Aorta (tissue), 5 donors: ENCODE measurements at regions not wholly inside any gene's neighbourhood (a gene's known extent, or its start where the extent isn't known, plus 50 kb on each side); places are given as distances from the start of the nearest gene placed in this dataset.
A peak's percentile ranks its signal among the peaks of the same experiment; 100 is the strongest.

Experiments
- ATAC-seq: fragments of 200-7000 bp; cut with Tn5 transposase; one replicate; pipeline ENCODE4 v1.9.1; 2022; ENCODE audit warnings: moderate library complexity; ENCODE audit not compliant: low FRiP score
- DNase-seq, 2 donors: peaks; one replicate each; pipeline ENCODE4 v3.0.0-alpha.2; 2020
- H3K27ac ChIP-seq, 2 donors: one replicate each; pipeline ENCODE4 v1.5.1; 2013; ENCODE audit warnings: low read length in 2 of 2, mild to moderate bottlenecking in 2 of 2, moderate library complexity in 2 of 2, control low read depth in 1 of 2, inconsistent platforms in 1 of 2, low read depth in 1 of 2
- H3K27me3 ChIP-seq, 2 donors: one replicate each; pipeline ENCODE4 v1.6.1; 2013; ENCODE audit warnings: control low read depth in 1 of 2, low read length in 1 of 2, mild to moderate bottlenecking in 1 of 2, moderate library complexity in 1 of 2; ENCODE audit not compliant: insufficient read depth in 2 of 2, control insufficient read depth in 1 of 2
- H3K36me3 ChIP-seq, 2 donors: one replicate each; pipeline ENCODE4 v1.6.1; 2013; ENCODE audit warnings: control low read depth in 1 of 2, low read length in 1 of 2, mild to moderate bottlenecking in 1 of 2; ENCODE audit not compliant: insufficient read depth in 2 of 2, control insufficient read depth in 1 of 2
- H3K4me1 ChIP-seq, 2 donors: one replicate each; pipeline ENCODE4 v1.6.1; 2013; ENCODE audit warnings: low read length in 2 of 2, control low read depth in 1 of 2, mild to moderate bottlenecking in 1 of 2, moderate library complexity in 1 of 2; ENCODE audit not compliant: insufficient read depth in 2 of 2, control insufficient read depth in 1 of 2
- H3K4me3 ChIP-seq, 2 donors: one replicate each; pipeline ENCODE4 v1.5.1; 2013; ENCODE audit warnings: low read length in 2 of 2, control low read depth in 1 of 2, mild to moderate bottlenecking in 1 of 2
- H3K9me3 ChIP-seq: one replicate; pipeline ENCODE4 v1.6.1; 2013; ENCODE audit warnings: mild to moderate bottlenecking, low read length; ENCODE audit not compliant: control insufficient read depth
- WGBS, 2 donors: extraction: QIAGEN DNeasy Blood & Tissue Kit; methylation state at CpG; one replicate each; pipeline ENCODE4 v1.1.7; 2013; 5-methylcytosine and 5-hydroxymethylcytosine counted together
- intact Hi-C, 2 donors: fragments of 100-400 bp; cut with DNase I; formaldehyde crosslinking; loops; one replicate each; pipeline versions ENCODE4 v1.14.2 to v1.15.0; 2022
- donor health status: healthy with polysubstance abuse.
- donor health status: Bipolar disorder and iron deficiency.
- donor health status: DM: no; HTN: no; CAD: no.
- donor health status: DM: no; HTN: no; CAD: no.
- donor health status: DM: yes; HTN: yes; CAD: no.

- ATAC-seq: no peak
- 85 to 86% methylated on average over 1 of the region's 1 CpG for WGBS, 2 donors
- intact Hi-C loops: no loop called here
Observed at GRCh38 chr11:96470521-96470920, 80.7 kb downstream of the JRKL start.

GRCh38 chr11:96472085-96472484 lies 82.3 kb downstream of the JRKL start:
- no peak for DNase-seq
- Histone ChIP-seq H3K27ac (no peak overlapping the region), H3K27me3 (no peaks in the 10 kb centered on the region), H3K36me3 (no peaks in the 10 kb centered on the region), H3K9me3 (peaks cover 2% of the 10 kb centered on the region), H3K4me3 (no peak overlapping the region), H3K4me1 (no peaks in the 10 kb centered on the region)
- intact Hi-C loops: no loop called here
- WGBS, 2 donors: 71 to 86% methylated on average over 1 of the region's 1 CpG
- no peak for ATAC-seq

More at GRCh38 chr11:96470521-96470920, 80.7 kb downstream of the JRKL start:
- H3K27ac ChIP-seq: no peak overlapping the region
- peaks cover 2% of the 10 kb centered on the region for H3K9me3 ChIP-seq
- H3K27me3 ChIP-seq: no peaks in the 10 kb centered on the region
- H3K4me1 ChIP-seq: no peaks in the 10 kb centered on the region
- DNase-seq: no peak
- H3K36me3 ChIP-seq: no peaks in the 10 kb centered on the region
- no peak overlapping the region for H3K4me3 ChIP-seq

GRCh38 chr11:96474263-96474662 lies 84.5 kb downstream of the JRKL start:
- intact Hi-C loops: no loop called here
- H3K4me3 ChIP-seq: peak overlapping the region in 1 of 2 donors; percentile 3
- H3K27ac ChIP-seq: no peak overlapping the region
- no peak for ATAC-seq
- H3K9me3 ChIP-seq: peaks cover 2% of the 10 kb centered on the region
- H3K27me3 ChIP-seq: no peaks in the 10 kb centered on the region
- DNase-seq: no peak
- WGBS, 2 donors: 93 to 99% methylated on average over 1 of the region's 1 CpG
- no peaks in the 10 kb centered on the region for H3K36me3 ChIP-seq
- no peaks in the 10 kb centered on the region for H3K4me1 ChIP-seq

DNA sequence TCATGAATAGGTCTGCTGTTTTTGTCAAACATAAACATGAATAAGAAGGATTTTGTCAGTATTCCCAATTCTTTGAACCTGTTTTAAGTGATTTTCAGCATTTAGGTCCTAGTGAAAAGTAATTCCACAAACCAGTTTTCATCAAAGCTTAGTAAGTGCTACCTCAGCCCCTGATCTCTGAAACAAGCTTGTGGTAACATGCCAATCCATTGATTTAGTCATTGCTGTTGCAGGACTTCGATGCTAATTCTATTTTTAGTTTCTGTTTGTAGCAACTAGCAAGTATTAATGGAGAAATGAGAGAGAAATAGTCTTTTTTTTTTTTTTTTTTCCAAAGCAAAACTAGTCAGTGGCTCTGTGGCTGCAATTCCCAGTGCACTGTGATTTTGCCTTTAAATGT lies 91.4 kb downstream of the JRKL start:
- no peak for ATAC-seq
- no peak overlapping the region for H3K27ac ChIP-seq
- H3K4me1 ChIP-seq: peaks cover 2 to 3% of the 10 kb centered on the region in 2 donors
- intact Hi-C loops: no loop called here
- no peaks in the 10 kb centered on the region for H3K27me3 ChIP-seq
- DNase-seq: no peak
- WGBS, 2 donors: 2 to 3% methylated on average over 1 of the region's 1 CpG
- H3K36me3 ChIP-seq: no peaks in the 10 kb centered on the region
- no peak overlapping the region for H3K4me3 ChIP-seq
- H3K9me3 ChIP-seq: no peaks in the 10 kb centered on the region

DNA sequence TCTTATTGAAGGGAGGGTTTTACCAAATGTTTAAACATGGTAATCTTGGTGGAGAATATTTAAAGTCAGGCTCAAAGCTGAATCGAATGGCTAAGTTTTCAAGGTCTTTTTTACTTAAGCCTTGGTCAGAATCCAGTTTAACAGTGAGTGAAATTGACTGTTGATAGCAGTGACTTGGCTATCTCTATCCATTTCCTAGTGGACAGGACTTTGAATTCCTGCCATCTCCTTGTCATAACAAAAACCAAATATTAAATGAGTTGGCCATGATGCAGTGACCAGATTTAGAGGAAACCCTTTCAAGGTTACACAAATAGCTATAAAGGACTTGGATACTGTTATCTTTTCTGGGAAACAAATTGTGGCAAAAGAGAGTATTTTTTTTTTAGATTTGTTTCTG lies 92.0 kb downstream of the JRKL start:
- intact Hi-C loops: no loop called here
- ATAC-seq (no peak), DNase-seq (no peak)
- 0 to 4% methylated on average over 1 of the region's 1 CpG for WGBS, 2 donors
- H3K27me3 ChIP-seq: no peaks in the 10 kb centered on the region
- no peaks in the 10 kb centered on the region for H3K9me3 ChIP-seq
- H3K36me3 ChIP-seq: no peaks in the 10 kb centered on the region
- no peak overlapping the region for H3K4me3 ChIP-seq
- H3K27ac ChIP-seq: no peak overlapping the region
- peaks cover 2 to 3% of the 10 kb centered on the region in 2 donors for H3K4me1 ChIP-seq

DNA sequence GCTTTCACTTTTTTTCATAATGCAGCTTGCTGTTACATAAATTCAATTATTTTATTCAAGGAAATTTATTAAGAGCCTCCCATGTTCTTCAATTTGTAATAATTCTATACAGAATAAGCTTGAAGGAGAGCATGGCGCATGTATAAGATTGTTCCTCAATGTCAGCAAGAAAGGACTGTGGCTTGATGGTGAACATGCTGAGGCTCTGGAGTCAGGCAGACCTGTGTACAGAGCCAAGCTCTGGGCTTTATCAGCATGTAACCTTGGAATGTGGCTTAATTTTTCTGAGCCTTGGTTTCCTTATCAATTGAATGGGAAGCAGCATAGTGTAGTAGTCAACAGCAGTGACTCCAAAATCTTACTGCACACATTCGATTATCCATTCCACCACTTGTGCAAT lies 92.4 kb downstream of the JRKL start:
- H3K27me3 ChIP-seq: no peaks in the 10 kb centered on the region
- no peak overlapping the region for H3K27ac ChIP-seq
- no peak for ATAC-seq
- intact Hi-C loops: no loop called here
- no peaks in the 10 kb centered on the region for H3K9me3 ChIP-seq
- no peaks in the 10 kb centered on the region for H3K36me3 ChIP-seq
- peaks cover 2 to 3% of the 10 kb centered on the region in 2 donors for H3K4me1 ChIP-seq
- no peak for DNase-seq
- no peak overlapping the region for H3K4me3 ChIP-seq
- 38 to 39% methylated on average over 2 of the region's 2 CpGs for WGBS, 2 donors

- intact Hi-C loops: no loop called here
- ATAC-seq (no peak), DNase-seq (no peak)
- Histone ChIP-seq H3K4me3 (no peak overlapping the region), H3K27ac (no peak overlapping the region), H3K4me1 (peaks cover 2 to 3% of the 10 kb centered on the region in 2 donors), H3K36me3 (no peaks in the 10 kb centered on the region), H3K27me3 (no peaks in the 10 kb centered on the region), H3K9me3 (no peaks in the 10 kb centered on the region)
Observed at GRCh38 chr11:96483374-96483955, 93.7 kb downstream of the JRKL start.

GRCh38 chr11:96484361-96484760 lies 94.5 kb downstream of the JRKL start:
- Histone ChIP-seq H3K9me3 (no peaks in the 10 kb centered on the region), H3K36me3 (no peaks in the 10 kb centered on the region), H3K4me3 (no peak overlapping the region), H3K27me3 (no peaks in the 10 kb centered on the region), H3K27ac (no peak overlapping the region), H3K4me1 (peaks cover 2 to 3% of the 10 kb centered on the region in 2 donors)
- intact Hi-C loops: no loop called here
- DNase-seq: no peak
- ATAC-seq: no peak

GRCh38 chr11:96486890-96487611 lies 97.2 kb downstream of the JRKL start:
- no peaks in the 10 kb centered on the region for H3K27me3 ChIP-seq
- H3K9me3 ChIP-seq: no peaks in the 10 kb centered on the region
- intact Hi-C loops: no loop called here
- no peaks in the 10 kb centered on the region for H3K4me1 ChIP-seq
- ATAC-seq (no peak), DNase-seq (no peak)
- H3K4me3 ChIP-seq: no peak overlapping the region
- WGBS, 2 donors: 48 to 54% methylated on average over 13 of the region's 13 CpGs
- no peak overlapping the region for H3K27ac ChIP-seq
- H3K36me3 ChIP-seq: no peaks in the 10 kb centered on the region
